IMR-90 (cell line): ENCODE measurements at regions not wholly inside any gene's neighbourhood (a gene's known extent, or its start where the extent isn't known, plus 50 kb on each side); places are given as distances from the start of the nearest gene placed in this dataset.

Source experiments
- CEBPB ChIP-seq: IDR thresholded peaks from 2 replicates; pipeline ENCODE4 v1.6.1; 2012; ENCODE audit warnings: low read depth, low read length, improper control_type of control experiment
- CHD1 ChIP-seq: IDR thresholded peaks from 2 replicates; pipeline ENCODE4 v1.6.1; 2012; ENCODE audit warnings: low read depth, low read length, improper control_type of control experiment
- MXI1 ChIP-seq: IDR thresholded peaks from 2 replicates; pipeline ENCODE4 v1.6.1; 2012; ENCODE audit warnings: low read depth, mild to moderate bottlenecking, low read length, moderate library complexity, borderline replicate concordance
- POLR2A ChIP-seq: IDR thresholded peaks from 2 replicates; pipeline ENCODE4 v1.6.1; 2012; ENCODE audit warnings: mild to moderate bottlenecking, low read depth, low read length
- SMC3 ChIP-seq: fragments of 150-350 bp; IDR thresholded peaks from 2 replicates; pipeline ENCODE4 v1.6.1; 2016; ENCODE audit warnings: low read depth, mild to moderate bottlenecking, antibody characterized with exemption, low read length, moderate library complexity
- TF ChIP-seq, protein P1 (sequence below): conservative IDR thresholded peaks from 2 replicates; pipeline ENCODE4 v1.5.1; 2012; ENCODE audit warnings: mild to moderate bottlenecking, low read depth, low read length, improper control_type of control experiment

DNA sequence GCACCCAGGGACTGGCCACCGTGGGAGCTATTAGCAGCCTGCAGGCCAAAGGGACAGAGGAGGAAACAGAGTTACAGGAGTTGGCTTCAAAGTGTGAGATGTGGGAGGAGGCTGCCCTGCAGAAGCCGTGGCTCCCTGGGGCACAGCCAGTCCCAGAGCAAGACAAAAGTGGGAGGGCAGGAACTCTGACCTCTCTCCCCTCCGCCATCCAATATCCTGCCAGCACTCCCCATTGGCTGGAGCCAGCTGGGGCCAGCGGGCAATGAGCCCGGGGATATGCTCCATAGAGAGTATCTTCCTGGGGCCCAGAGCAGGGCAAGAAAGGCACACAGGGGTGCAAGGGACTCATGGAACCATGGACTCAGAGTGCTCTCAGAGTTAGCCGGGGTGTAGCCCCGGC is 143.1 kb downstream of the INHBB start:
- TF ChIP-seq POLR2A (no peak), CHD1 (no peak), SMC3 (no peak), MXI1 (no peak), CEBPB (no peak)
- TF ChIP-seq, protein P1, sequence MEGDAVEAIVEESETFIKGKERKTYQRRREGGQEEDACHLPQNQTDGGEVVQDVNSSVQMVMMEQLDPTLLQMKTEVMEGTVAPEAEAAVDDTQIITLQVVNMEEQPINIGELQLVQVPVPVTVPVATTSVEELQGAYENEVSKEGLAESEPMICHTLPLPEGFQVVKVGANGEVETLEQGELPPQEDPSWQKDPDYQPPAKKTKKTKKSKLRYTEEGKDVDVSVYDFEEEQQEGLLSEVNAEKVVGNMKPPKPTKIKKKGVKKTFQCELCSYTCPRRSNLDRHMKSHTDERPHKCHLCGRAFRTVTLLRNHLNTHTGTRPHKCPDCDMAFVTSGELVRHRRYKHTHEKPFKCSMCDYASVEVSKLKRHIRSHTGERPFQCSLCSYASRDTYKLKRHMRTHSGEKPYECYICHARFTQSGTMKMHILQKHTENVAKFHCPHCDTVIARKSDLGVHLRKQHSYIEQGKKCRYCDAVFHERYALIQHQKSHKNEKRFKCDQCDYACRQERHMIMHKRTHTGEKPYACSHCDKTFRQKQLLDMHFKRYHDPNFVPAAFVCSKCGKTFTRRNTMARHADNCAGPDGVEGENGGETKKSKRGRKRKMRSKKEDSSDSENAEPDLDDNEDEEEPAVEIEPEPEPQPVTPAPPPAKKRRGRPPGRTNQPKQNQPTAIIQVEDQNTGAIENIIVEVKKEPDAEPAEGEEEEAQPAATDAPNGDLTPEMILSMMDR, result no peak
